ENCODE measurements at regions not wholly inside any gene's neighbourhood (a gene's known extent, or its start where the extent isn't known, plus 50 kb on each side); places are given as distances from the start of the nearest gene placed in this dataset.

GRCh38 chr9:134228649-134229048 is 64.3 kb upstream of the RNU6ATAC start:
- DNase-seq: no peak

- DNase-seq: no peak
Observed at GRCh38 chr9:134229466-134230091, 65.2 kb upstream of the RNU6ATAC start.

- DNase-seq: no peak
Observed at GRCh38 chr9:134230092-134230941, 66.0 kb upstream of the RNU6ATAC start.

GRCh38 chr9:134230942-134231325 is 66.6 kb upstream of the RNU6ATAC start:
- DNase-seq: no peak

GRCh38 chr9:134231330-134231745 is 67.0 kb upstream of the RNU6ATAC start:
- no peak for DNase-seq

- DNase-seq: no peak
Observed at GRCh38 chr9:134231767-134232166, 67.4 kb upstream of the RNU6ATAC start.

GRCh38 chr9:134233022-134233421 is 68.7 kb upstream of the RNU6ATAC start:
- DNase-seq: no peak

GRCh38 chr9:134234001-134234660 is 69.8 kb upstream of the RNU6ATAC start:
- DNase-seq: no peak

- DNase-seq: no peak
Observed at GRCh38 chr9:134234687-134235359, 70.5 kb upstream of the RNU6ATAC start.

GRCh38 chr9:134235366-134235765 is 71.0 kb upstream of the RNU6ATAC start:
- DNase-seq: no peak

- no peak for DNase-seq
Observed at GRCh38 chr9:134236001-134236421, 71.6 kb upstream of the RNU6ATAC start.

GRCh38 chr9:134236935-134237629 is 72.7 kb upstream of the RNU6ATAC start:
- DNase-seq: no peak

- no peak for DNase-seq
Observed at GRCh38 chr9:134237630-134238265, 73.4 kb upstream of the RNU6ATAC start.

GRCh38 chr9:134239130-134239903 is 75.0 kb upstream of the RNU6ATAC start:
- DNase-seq: no peak

GRCh38 chr9:134239939-134240338 is 75.6 kb upstream of the RNU6ATAC start:
- DNase-seq: no peak

- DNase-seq: no peak
Observed at GRCh38 chr9:134240361-134240760, 76.0 kb upstream of the RNU6ATAC start.

GRCh38 chr9:134242706-134243105 is 78.3 kb upstream of the RNU6ATAC start:
- no peak for DNase-seq

- DNase-seq: no peak
Observed at GRCh38 chr9:134243778-134244467, 79.6 kb upstream of the RNU6ATAC start.

- DNase-seq: no peak
Observed at GRCh38 chr9:134245179-134245578, 80.8 kb upstream of the RNU6ATAC start.
